ENCODE measurements at regions not wholly inside any gene's neighbourhood (a gene's known extent, or its start where the extent isn't known, plus 50 kb on each side); places are given as distances from the start of the nearest gene placed in this dataset.

DNA sequence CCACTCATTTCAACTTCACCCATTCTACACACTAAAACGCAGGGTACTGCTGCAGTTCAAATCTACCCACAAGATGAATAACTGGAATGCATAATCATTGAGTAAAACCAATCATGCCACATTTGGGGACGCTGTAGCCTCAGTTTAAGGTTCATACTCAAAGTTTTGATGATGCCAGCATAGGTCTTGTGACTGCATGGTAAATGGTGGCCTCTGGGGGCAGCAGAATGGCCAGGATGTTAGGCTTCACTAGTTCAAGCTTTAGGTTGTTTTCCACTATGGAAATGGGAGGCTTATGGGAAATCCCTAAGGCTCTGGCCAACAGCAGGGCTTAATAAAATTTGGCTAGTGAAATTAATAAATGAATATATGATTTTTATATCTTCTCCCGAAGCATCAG, 104.3 kb upstream of the TSC22D2 start:
- Mint-ChIP-seq H3K4me3 (no peak overlapping the region), H3K27ac (no peak overlapping the region), H3K4me1 (ENCODE audit: low read depth in 2 of 2) (no peaks in the 10 kb centered on the region), H3K27me3 (peaks cover 35 to 65% of the 10 kb centered on the region in 2 donors), H3K36me3 (no peaks in the 10 kb centered on the region), H3K9me3 (no peaks in the 10 kb centered on the region)
- DNase-seq (ENCODE audit: low spot score) (no peak), ATAC-seq (no peak)

DNA sequence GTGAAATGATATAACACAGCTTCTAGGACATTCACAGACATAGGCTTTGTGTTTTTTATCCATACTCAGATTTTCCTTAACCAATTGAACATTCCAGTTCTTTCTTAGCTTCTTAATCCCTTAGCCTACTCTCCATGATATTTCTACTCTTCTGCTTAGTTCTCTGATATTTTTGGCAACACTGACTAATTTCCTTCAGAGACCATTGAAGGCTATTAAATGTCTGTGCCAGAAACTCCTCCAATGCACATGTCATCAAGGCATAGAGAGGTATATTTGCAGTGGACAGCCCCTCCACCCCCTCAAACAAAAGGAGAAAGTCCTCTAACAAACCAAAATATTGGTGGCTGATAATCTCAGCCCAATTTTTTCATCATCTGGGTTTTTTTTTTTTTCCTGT, 105.9 kb upstream of the TSC22D2 start:
- H3K27me3 Mint-ChIP-seq: peaks cover 22 to 57% of the 10 kb centered on the region in 2 donors

DNA sequence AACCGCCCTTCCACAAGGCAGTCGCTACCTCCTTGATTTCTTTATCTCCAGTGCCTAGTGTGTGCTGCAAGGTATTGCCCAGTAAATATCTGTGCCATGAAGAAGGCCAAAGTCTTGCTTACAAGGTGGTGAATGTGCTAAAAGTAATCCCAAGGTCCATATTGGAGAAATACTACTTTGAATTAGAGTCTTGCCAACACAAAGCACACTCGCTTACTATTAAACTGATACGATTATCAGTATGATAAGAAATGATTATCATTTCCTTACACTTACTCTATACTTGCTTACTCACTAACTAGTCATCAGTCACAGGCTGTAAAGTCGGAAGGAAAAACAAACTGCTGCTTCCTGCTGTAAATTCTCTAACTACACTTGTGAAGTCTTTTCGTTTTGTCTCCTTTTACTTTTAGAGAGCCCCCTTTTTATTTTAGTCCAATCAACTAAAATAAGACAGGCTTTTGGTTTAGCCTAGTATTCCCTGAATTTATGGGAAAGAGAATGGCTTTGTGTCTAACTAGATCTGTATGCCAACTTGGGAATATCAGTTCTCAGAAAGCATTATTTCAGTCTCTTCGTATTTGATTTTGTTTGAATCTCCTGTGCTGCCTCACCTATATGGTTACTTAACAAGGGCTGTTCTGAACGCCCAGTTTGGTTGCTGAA, 107.1 kb upstream of the TSC22D2 start:
- Mint-ChIP-seq H3K4me3 (no peak overlapping the region), H3K27ac (no peak overlapping the region), H3K36me3 (no peaks in the 10 kb centered on the region), H3K4me1 (ENCODE audit: low read depth in 2 of 2) (no peaks in the 10 kb centered on the region), H3K9me3 (no peaks in the 10 kb centered on the region), H3K27me3 (peaks cover 20 to 60% of the 10 kb centered on the region in 2 donors)
- DNase-seq (ENCODE audit: low spot score) (no peak), ATAC-seq (no peak)

More for the DNA sequence above, 105.9 kb upstream of the TSC22D2 start:
- DNase-seq (ENCODE audit: low spot score) (no peak), ATAC-seq (no peak)
- H3K4me1 Mint-ChIP-seq (ENCODE audit: low read depth in 2 of 2): no peaks in the 10 kb centered on the region
- no peaks in the 10 kb centered on the region for H3K36me3 Mint-ChIP-seq
- H3K9me3 Mint-ChIP-seq: no peaks in the 10 kb centered on the region
- no peak overlapping the region for H3K27ac Mint-ChIP-seq
- no peak overlapping the region for H3K4me3 Mint-ChIP-seq

DNA sequence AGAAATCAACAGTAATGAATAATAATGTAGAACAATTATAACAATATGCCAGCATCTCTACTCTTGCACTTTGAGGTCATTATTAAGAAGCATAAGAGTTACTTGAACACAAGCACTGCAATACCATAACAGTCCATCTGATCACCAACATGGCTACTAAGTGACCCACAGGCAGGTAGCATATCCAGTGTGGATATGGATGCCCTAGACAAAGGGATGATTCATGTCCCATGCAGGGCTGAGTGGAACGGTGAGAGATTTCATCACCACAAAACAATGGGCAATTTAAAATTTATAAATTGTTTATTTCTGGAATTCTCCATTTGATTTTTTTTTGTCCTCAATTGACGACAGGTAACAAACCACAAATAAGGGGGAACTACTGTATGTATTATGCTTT, 107.7 kb upstream of the TSC22D2 start:
- Mint-ChIP-seq H3K4me1 (ENCODE audit: low read depth in 2 of 2) (no peaks in the 10 kb centered on the region), H3K27me3 (peaks cover 20 to 59% of the 10 kb centered on the region in 2 donors), H3K36me3 (no peaks in the 10 kb centered on the region), H3K27ac (no peak overlapping the region), H3K4me3 (no peak overlapping the region), H3K9me3 (no peaks in the 10 kb centered on the region)
- no peak for DNase-seq (ENCODE audit: low spot score)
- no peak for ATAC-seq

DNA sequence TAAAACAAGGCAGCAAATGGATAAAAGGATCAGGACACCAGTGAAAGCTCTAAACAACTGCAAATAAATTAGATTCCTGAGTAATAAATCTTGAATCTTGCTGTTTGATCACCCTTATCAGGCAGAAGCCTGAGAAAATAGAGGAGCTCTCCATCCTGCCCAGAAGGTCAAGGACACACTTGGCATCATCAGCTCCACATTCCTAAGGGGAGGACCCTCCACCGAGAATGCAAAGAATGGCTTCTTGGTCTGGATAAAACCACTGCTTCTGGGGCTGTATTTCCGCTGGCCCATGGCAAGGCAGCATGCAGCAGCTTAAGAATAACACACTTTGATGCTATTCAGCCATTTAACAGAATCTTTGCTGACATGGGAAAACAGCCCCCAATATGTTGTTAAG, 108.9 kb upstream of the TSC22D2 start:
- ATAC-seq: no peak
- peaks cover 25 to 53% of the 10 kb centered on the region in 2 donors for H3K27me3 Mint-ChIP-seq

DNA sequence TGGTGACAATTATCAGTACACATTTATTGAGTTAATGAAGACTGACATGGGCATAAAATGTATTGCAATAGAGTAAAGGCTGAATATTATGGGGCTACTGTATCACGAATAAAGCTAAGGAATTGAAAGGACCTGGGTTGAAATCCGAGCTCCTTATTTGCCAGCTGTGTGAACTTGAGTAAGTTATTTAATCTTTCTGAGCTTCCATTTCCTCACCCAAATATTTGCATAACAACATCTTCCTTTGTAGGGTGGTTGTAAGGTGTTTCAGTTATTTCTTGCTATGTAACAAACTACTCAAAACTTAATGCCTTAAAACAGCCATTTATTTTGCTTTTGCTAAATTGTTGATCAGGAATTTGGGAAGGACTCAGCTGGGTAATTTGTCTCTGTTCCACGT, 111.1 kb upstream of the TSC22D2 start:
- no peak for ATAC-seq
- H3K4me3 Mint-ChIP-seq: no peak overlapping the region

More for the DNA sequence above, 108.9 kb upstream of the TSC22D2 start:
- Mint-ChIP-seq H3K4me3 (no peak overlapping the region), H3K36me3 (no peaks in the 10 kb centered on the region), H3K27ac (no peak overlapping the region), H3K9me3 (no peaks in the 10 kb centered on the region), H3K4me1 (ENCODE audit: low read depth in 2 of 2) (no peaks in the 10 kb centered on the region)
- DNase-seq (ENCODE audit: low spot score): no peak

DNA sequence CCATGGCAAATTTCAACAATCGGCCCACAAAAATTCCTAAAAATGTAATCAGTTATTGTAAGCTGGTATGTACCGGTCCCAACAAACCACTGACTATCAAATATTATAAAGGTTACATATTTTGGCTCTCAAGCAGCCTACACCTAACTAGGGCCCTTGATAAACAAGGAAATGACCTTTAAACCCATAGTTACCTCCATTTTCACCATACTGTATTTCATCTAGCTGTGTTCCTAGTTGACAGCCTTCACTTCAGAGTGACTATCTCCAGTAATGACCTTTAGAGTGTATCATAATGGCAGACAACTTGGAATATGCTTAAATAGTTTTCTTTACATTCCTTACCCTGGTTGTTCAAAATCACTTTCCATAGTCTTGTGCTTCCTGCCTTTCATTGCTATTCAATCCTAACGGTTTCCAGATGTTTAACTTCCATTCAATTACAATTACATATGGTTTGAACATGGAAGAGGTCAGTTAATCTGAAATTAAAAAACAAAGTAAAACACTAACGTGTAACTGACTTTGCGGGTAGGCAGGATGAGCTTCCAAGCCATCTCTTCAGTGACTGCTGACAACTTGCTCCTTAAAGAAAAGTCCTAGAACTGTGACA, 111.9 kb upstream of the TSC22D2 start:
- no peaks in the 10 kb centered on the region for H3K36me3 Mint-ChIP-seq
- no peak overlapping the region for H3K27ac Mint-ChIP-seq
- no peaks in the 10 kb centered on the region for H3K4me1 Mint-ChIP-seq (ENCODE audit: low read depth in 2 of 2)
- DNase-seq (ENCODE audit: low spot score) (no peak), ATAC-seq (no peak)
- H3K4me3 Mint-ChIP-seq: no peak overlapping the region
- H3K9me3 Mint-ChIP-seq: no peaks in the 10 kb centered on the region
- peaks cover 17 to 51% of the 10 kb centered on the region in 2 donors for H3K27me3 Mint-ChIP-seq

More for the DNA sequence above, 111.1 kb upstream of the TSC22D2 start:
- Mint-ChIP-seq H3K4me1 (ENCODE audit: low read depth in 2 of 2) (no peaks in the 10 kb centered on the region), H3K36me3 (no peaks in the 10 kb centered on the region), H3K9me3 (no peaks in the 10 kb centered on the region), H3K27ac (no peak overlapping the region), H3K27me3 (peaks cover 13 to 51% of the 10 kb centered on the region in 2 donors)
- no peak for DNase-seq (ENCODE audit: low spot score)

DNA sequence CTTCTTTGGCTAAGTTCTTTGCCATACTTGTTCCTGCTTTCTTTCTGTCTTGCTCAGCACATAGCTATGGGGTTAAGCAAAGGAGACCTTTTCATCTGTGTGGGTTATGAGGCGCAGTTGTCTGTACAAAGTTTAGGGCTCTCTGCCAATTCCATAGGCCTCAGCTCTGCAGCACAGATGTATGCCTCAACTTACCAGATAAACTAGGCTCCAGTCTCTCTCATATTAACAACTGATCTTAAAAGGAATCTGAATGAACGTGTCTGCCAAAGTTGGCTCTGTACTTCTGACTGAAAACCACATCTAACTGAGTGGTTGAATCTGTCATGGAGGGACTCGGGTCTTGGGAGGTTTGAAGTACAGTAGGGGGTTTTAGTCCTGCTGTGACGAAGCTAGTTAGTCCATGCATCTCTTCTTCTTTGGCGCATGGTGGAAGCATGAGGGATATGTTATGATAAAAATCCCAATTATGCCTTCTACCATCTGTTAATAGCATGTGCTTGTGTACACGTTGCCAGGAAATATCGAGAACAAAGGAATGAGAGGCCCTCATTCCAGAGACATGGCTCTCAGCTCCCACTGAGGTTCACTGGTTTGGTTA, 114.6 kb upstream of the TSC22D2 start:
- ATAC-seq (no peak), DNase-seq (ENCODE audit: low spot score) (no peak)
- Mint-ChIP-seq H3K4me3 (no peak overlapping the region), H3K27me3 (peaks cover 13 to 48% of the 10 kb centered on the region in 2 donors), H3K9me3 (no peaks in the 10 kb centered on the region), H3K36me3 (no peaks in the 10 kb centered on the region), H3K4me1 (ENCODE audit: low read depth in 2 of 2) (no peaks in the 10 kb centered on the region), H3K27ac (no peak overlapping the region)

DNA sequence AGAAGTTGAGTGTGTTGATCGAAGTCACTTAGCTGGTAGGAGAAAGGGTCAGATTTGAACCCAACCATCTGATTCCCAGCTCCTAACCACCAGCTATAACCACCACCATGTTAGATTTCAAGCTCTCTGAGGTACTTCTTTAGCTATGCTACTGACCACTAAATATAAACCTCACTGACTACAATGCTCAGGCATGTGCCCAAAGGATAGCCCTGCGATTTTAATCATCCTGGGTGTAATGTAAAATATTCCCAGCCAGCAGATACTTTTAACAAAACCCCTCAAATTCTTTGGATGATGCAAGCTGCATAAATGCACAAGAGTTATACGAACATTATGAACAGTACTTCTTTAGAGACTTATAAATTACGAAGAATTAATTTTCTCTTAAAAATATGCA, 115.2 kb upstream of the TSC22D2 start:
- no peak overlapping the region for H3K4me3 Mint-ChIP-seq
- H3K36me3 Mint-ChIP-seq: no peaks in the 10 kb centered on the region
- DNase-seq (ENCODE audit: low spot score) (no peak), ATAC-seq (no peak)
- H3K9me3 Mint-ChIP-seq: no peaks in the 10 kb centered on the region
- H3K27me3 Mint-ChIP-seq: peaks cover 17 to 52% of the 10 kb centered on the region in 2 donors
- H3K4me1 Mint-ChIP-seq (ENCODE audit: low read depth in 2 of 2): no peaks in the 10 kb centered on the region
- H3K27ac Mint-ChIP-seq: no peak overlapping the region

DNA sequence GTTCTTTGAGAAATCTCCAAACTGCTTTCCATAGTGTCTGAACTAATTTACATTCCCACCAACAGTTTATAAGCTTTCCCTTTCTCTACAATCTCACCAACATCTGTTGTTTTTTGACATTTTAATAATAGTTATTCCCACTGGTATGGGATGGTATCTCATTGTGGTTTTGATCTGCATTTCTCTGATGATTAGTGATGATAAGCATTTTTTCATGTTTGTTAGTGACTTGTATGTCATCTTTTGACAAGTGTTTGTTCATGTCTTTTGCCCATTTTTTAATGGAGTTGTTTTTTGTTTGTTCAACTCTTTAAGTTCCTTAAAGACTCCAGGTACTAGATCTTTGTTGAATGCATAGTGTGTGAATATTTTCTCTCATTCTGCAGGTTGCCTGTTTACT, 116.6 kb upstream of the TSC22D2 start:
- Mint-ChIP-seq H3K27ac (no peak overlapping the region), H3K9me3 (no peaks in the 10 kb centered on the region), H3K36me3 (no peaks in the 10 kb centered on the region), H3K4me1 (ENCODE audit: low read depth in 2 of 2) (no peaks in the 10 kb centered on the region), H3K4me3 (no peak overlapping the region), H3K27me3 (peaks cover 19 to 51% of the 10 kb centered on the region in 2 donors)
- no peak for DNase-seq (ENCODE audit: low spot score)
- ATAC-seq: no peak

DNA sequence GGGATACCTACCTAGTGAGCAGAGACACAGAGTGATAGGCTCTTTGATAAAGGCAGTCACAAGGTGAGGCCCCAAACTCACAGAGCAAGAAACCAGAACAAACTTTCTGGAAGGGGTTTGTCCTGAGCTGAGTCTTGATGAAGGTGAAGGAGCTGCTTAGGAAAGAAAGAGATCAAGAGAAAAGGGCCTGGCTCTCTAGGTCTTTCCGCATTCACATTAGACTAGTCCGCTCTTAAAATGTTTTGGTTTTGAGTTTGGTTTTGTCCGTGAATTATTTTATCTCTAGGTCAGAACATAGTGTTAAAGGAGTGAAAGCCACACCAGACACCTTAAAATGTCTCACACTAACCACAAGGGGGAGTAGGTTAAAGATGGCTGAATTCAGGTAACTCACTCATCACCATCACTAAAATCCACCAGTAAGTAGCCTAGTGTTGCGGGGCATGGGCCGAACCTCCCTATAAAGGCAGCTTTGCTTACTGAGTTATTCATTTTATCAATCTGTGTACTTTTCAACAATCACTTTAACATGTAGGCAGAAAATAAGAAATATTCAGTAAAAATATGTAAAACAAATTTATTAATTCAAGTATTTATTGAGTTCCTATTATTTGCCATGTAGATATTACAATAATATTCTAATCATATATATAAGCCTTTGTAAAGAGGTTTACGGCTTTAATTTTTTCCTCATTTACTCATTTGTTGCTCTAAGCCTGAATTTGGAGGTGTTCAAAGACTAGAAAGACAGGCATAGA, 121.5 kb upstream of the TSC22D2 start:
- H3K4me3 Mint-ChIP-seq: no peak overlapping the region
- no peaks in the 10 kb centered on the region for H3K9me3 Mint-ChIP-seq
- ATAC-seq (no peak), DNase-seq (ENCODE audit: low spot score) (no peak)
- H3K4me1 Mint-ChIP-seq (ENCODE audit: low read depth in 2 of 2): no peaks in the 10 kb centered on the region
- H3K27ac Mint-ChIP-seq: no peak overlapping the region
- no peaks in the 10 kb centered on the region for H3K36me3 Mint-ChIP-seq
- H3K27me3 Mint-ChIP-seq: peaks cover 21 to 61% of the 10 kb centered on the region in 2 donors

DNA sequence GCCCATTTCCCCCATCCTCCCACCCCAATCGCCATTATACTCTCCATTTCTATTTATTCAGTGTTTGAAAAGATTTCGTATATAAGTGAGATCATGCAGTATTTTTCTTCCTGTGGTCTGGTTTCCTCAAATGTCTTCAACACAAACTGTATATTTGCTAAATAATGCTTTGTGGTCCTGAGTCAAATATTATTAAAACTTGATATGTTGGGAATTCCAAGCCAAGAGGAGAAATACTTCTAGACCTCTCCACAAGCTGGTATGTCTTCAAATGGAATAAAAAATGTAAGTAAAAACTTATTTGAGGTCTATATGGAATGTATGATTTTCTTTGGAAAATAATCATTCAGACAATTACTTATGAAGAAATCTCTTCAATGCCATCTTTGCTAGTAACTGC, 122.5 kb upstream of the TSC22D2 start:
- Mint-ChIP-seq H3K4me3 (no peak overlapping the region), H3K9me3 (no peaks in the 10 kb centered on the region), H3K27me3 (peaks cover 20 to 64% of the 10 kb centered on the region in 2 donors), H3K27ac (no peak overlapping the region), H3K36me3 (no peaks in the 10 kb centered on the region), H3K4me1 (ENCODE audit: low read depth in 2 of 2) (no peaks in the 10 kb centered on the region)
- DNase-seq (ENCODE audit: low spot score): no peak
- ATAC-seq: no peak

DNA sequence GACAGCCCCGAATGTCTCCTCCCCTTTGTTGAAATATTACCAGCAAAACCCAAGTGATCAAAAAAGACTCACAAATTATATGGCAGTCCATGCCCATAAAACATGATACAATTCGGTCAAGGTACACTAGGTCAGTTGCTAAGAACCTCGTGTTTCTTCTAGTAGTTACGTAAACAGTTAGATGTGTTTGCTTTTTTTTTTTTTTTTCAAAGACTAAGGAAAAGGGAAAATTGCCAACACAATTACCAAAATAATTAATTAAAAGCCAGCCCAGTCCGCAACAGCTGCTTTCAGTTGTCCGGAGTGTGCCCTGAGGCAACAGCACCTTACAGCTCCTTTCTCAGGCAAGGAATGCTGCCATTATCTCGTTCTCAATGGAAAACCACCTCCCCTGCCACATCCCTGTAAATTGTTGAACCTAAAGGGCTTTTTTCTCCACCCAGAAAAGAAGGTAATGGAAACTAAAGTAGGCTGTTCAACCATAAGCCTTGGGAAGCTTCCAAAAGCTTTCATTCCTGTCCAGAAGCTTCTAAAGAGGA, 129.2 kb upstream of the TSC22D2 start:
- H3K4me1 Mint-ChIP-seq (ENCODE audit: low read depth in 2 of 2): no peaks in the 10 kb centered on the region
- no peak for ATAC-seq
- H3K4me3 Mint-ChIP-seq: no peak overlapping the region
- H3K27me3 Mint-ChIP-seq: peaks cover 9 to 26% of the 10 kb centered on the region in 2 donors
- DNase-seq (ENCODE audit: low spot score): no peak
- no peaks in the 10 kb centered on the region for H3K9me3 Mint-ChIP-seq
- H3K36me3 Mint-ChIP-seq: no peaks in the 10 kb centered on the region
- no peak overlapping the region for H3K27ac Mint-ChIP-seq

DNA sequence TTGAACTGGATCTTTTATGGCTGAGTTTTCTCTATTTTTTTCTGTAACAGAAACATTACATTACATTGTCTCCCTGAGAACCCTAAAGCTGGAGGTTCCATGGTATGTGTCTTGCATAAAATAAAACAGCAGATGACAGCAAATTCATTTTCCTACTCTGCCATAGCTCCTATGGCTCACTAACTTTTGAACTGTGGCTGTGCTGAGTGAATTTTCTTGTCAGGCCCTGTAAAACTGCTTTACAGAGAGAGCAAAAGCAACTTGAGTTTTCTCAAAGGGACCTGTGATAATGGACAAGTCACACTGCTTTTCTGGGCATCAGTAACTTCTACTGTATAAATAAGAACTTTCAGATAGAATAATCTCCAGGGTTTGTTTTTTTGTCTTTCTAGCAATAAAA, 129.9 kb upstream of the TSC22D2 start:
- no peaks in the 10 kb centered on the region for H3K4me1 Mint-ChIP-seq (ENCODE audit: low read depth in 2 of 2)

More for the DNA sequence above, 129.9 kb upstream of the TSC22D2 start:
- H3K27me3 Mint-ChIP-seq: peaks cover 8 to 28% of the 10 kb centered on the region in 2 donors
- H3K27ac Mint-ChIP-seq: no peak overlapping the region
- no peaks in the 10 kb centered on the region for H3K36me3 Mint-ChIP-seq
- ATAC-seq: no peak
- no peaks in the 10 kb centered on the region for H3K9me3 Mint-ChIP-seq
- no peak overlapping the region for H3K4me3 Mint-ChIP-seq
- no peak for DNase-seq (ENCODE audit: low spot score)
